ENCODE measurements at regions not wholly inside any gene's neighbourhood (a gene's known extent, or its start where the extent isn't known, plus 50 kb on each side); places are given as distances from the start of the nearest gene placed in this dataset.

DNA sequence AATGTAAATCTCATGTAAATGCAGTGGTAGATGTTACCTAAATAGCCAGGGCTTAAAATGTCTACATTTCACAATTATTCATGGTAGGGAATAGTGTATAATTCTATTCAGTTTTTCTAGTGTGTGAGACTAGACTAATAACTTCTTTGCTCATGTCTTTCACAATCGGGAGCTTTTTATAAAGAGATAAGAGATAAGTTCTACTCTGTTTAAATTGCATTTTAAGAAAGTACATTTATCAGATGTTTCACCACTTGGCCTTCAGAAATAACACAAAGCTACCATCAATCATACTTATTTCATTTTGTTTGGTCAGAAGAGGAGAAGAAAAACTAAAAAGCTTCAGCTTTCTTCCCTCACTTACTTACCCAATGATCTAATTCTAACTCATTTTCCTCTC is 725.5 kb upstream of the FLRT2 start:
- TF ChIP-seq, protein P1, sequence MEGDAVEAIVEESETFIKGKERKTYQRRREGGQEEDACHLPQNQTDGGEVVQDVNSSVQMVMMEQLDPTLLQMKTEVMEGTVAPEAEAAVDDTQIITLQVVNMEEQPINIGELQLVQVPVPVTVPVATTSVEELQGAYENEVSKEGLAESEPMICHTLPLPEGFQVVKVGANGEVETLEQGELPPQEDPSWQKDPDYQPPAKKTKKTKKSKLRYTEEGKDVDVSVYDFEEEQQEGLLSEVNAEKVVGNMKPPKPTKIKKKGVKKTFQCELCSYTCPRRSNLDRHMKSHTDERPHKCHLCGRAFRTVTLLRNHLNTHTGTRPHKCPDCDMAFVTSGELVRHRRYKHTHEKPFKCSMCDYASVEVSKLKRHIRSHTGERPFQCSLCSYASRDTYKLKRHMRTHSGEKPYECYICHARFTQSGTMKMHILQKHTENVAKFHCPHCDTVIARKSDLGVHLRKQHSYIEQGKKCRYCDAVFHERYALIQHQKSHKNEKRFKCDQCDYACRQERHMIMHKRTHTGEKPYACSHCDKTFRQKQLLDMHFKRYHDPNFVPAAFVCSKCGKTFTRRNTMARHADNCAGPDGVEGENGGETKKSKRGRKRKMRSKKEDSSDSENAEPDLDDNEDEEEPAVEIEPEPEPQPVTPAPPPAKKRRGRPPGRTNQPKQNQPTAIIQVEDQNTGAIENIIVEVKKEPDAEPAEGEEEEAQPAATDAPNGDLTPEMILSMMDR (IDR thresholded peaks at IDR 0.05): no peak
- TF ChIP-seq POLR2A (IDR thresholded peaks at IDR 0.05) (no peak), POLR2AphosphoS5 (IDR thresholded peaks at IDR 0.05) (no peak)

All from prostate gland (tissue), 2 donors.